ENCODE measurements at regions not wholly inside any gene's neighbourhood (a gene's known extent, or its start where the extent isn't known, plus 50 kb on each side); places are given as distances from the start of the nearest gene placed in this dataset.

- CTCF ChIA-PET, result no interaction called here
- no peaks in the 10 kb centered on the region for H3K36me3 ChIP-seq (replicated peaks in 1 of 2; ENCODE audit: control insufficient read depth in 1 of 2, insufficient read depth in 2 of 2, low read length in 1 of 2)
- WGBS (ENCODE audit: low lambda C conversion rate), result 68% methylated on average over 3 of the region's 3 CpGs
- DNase-seq, result no peak
- no peak overlapping the region for H3K9ac ChIP-seq
- H4K20me1 ChIP-seq (ENCODE audit: insufficient read depth), result no peaks in the 10 kb centered on the region
- H3K27ac ChIP-seq (ENCODE audit: low read depth in 2 of 2, low read length in 1 of 2), result no peak overlapping the region
- TF ChIP-seq CHD2 (IDR thresholded peaks at IDR 0.05; ENCODE audit: low read length, partially characterized antibody) (no peak), FOSL2 (IDR thresholded peaks at IDR 0.05; ENCODE audit: borderline replicate concordance, low read depth) (peak; percentile 18; the same call in 1 of the 2 replicates), RAD21 (IDR thresholded peaks at IDR 0.05; ENCODE audit: low read length) (no peak), FOXM1 (IDR thresholded peaks at IDR 0.05; ENCODE audit: low read depth) (no peak), TAF1 (IDR thresholded peaks at IDR 0.05; ENCODE audit: borderline replicate concordance, low read depth, low read length) (no peak), RFX5 (IDR thresholded peaks at IDR 0.05; ENCODE audit: low read length) (no peak), GATA2 (CRISPR knock-in tag; IDR thresholded peaks at IDR 0.05) (no peak), USF2 (IDR thresholded peaks at IDR 0.05; ENCODE audit: borderline replicate concordance, low read depth, low read length) (no peak)
- peaks cover 0 to 11% of the 10 kb centered on the region in 2 experiments; a peak in 1 of 4 replicates for H3K4me1 ChIP-seq (ENCODE audit: control insufficient read depth in 1 of 2, insufficient read depth in 2 of 2, low read depth in 1 of 2, low read length in 1 of 2)
- no peak overlapping the region for H3K4me2 ChIP-seq
- H3K9me2 ChIP-seq, result no peaks in the 10 kb centered on the region
- no peak overlapping the region for H3K4me3 ChIP-seq (ENCODE audit: low read depth in 2 of 2, low read length in 1 of 2)
- no peaks in the 10 kb centered on the region for H3K9me3 ChIP-seq
- POLR2A ChIA-PET, result no interaction called here
- H2AFZ ChIP-seq (ENCODE audit: low read depth), result no peak overlapping the region
- H3F3A ChIP-seq (replicated peaks; ENCODE audit: insufficient read depth), result no peaks in the 10 kb centered on the region
- no peaks in the 10 kb centered on the region for H3K79me2 ChIP-seq (ENCODE audit: insufficient read depth)
- no peaks in the 10 kb centered on the region for H3K27me3 ChIP-seq (ENCODE audit: insufficient read depth)
Observed at GRCh38 chr20:11814267-11814666, 103.4 kb upstream of the BTBD3 start.

- H3K27me3 ChIP-seq (ENCODE audit: insufficient read depth), result no peaks in the 10 kb centered on the region
- H3K27ac ChIP-seq (ENCODE audit: low read depth in 2 of 2, low read length in 1 of 2), result no peak overlapping the region
- ChIA-PET CTCF (interaction anchor here (1.2 kb wide), 1 partner anchor 18 kb away, joined by 3 read pairs; no protein-coding TSS in a partner anchor), POLR2A (no interaction called here)
- no peaks in the 10 kb centered on the region for H3K9me2 ChIP-seq
- no peaks in the 10 kb centered on the region for H3F3A ChIP-seq (replicated peaks; ENCODE audit: insufficient read depth)
- no peaks in the 10 kb centered on the region for H3K9me3 ChIP-seq
- H2AFZ ChIP-seq (ENCODE audit: low read depth), result no peak overlapping the region
- H3K4me1 ChIP-seq (ENCODE audit: control insufficient read depth in 1 of 2, insufficient read depth in 2 of 2, low read depth in 1 of 2, low read length in 1 of 2), result no peaks in the 10 kb centered on the region
- no peaks in the 10 kb centered on the region for H3K79me2 ChIP-seq (ENCODE audit: insufficient read depth)
- no peaks in the 10 kb centered on the region for H3K36me3 ChIP-seq (replicated peaks in 1 of 2; ENCODE audit: control insufficient read depth in 1 of 2, insufficient read depth in 2 of 2, low read length in 1 of 2)
- H3K4me3 ChIP-seq (ENCODE audit: low read depth in 2 of 2, low read length in 1 of 2), result no peak overlapping the region
- no peak for DNase-seq
- no peak overlapping the region for H3K9ac ChIP-seq
- no peaks in the 10 kb centered on the region for H4K20me1 ChIP-seq (ENCODE audit: insufficient read depth)
- TF ChIP-seq IRF3 (IDR thresholded peaks at IDR 0.05; ENCODE audit: low read depth, low read length) (no peak), MEF2A (IDR thresholded peaks at IDR 0.05; ENCODE audit: borderline replicate concordance, low read depth) (no peak)
- WGBS (ENCODE audit: low lambda C conversion rate), result 77% methylated on average over 1 of the region's 1 CpG
- no peak overlapping the region for H3K4me2 ChIP-seq
Observed at GRCh38 chr20:11820838-11821237, 96.9 kb upstream of the BTBD3 start.

- no peaks in the 10 kb centered on the region for H3K9me3 ChIP-seq
- no peak overlapping the region for H3K4me2 ChIP-seq
- no peaks in the 10 kb centered on the region for H3F3A ChIP-seq (replicated peaks; ENCODE audit: insufficient read depth)
- no peak overlapping the region for H3K9ac ChIP-seq
- H3K4me3 ChIP-seq (ENCODE audit: low read depth in 2 of 2, low read length in 1 of 2), result no peak overlapping the region
- H3K36me3 ChIP-seq (replicated peaks in 1 of 2; ENCODE audit: control insufficient read depth in 1 of 2, insufficient read depth in 2 of 2, low read length in 1 of 2), result no peaks in the 10 kb centered on the region
- POLR2A ChIA-PET, result no interaction called here
- H3K79me2 ChIP-seq (ENCODE audit: insufficient read depth), result no peaks in the 10 kb centered on the region
- CTCF ChIA-PET, result no interaction called here
- no peaks in the 10 kb centered on the region for H4K20me1 ChIP-seq (ENCODE audit: insufficient read depth)
- H3K27me3 ChIP-seq (ENCODE audit: insufficient read depth), result no peaks in the 10 kb centered on the region
- 18% methylated on average over 2 of the region's 2 CpGs for WGBS (ENCODE audit: low lambda C conversion rate)
- H2AFZ ChIP-seq (ENCODE audit: low read depth), result peak overlapping the region; percentile 70; the same call in 1 of the 2 replicates
- H3K4me1 ChIP-seq (ENCODE audit: control insufficient read depth in 1 of 2, insufficient read depth in 2 of 2, low read depth in 1 of 2, low read length in 1 of 2), result no peaks in the 10 kb centered on the region
- DNase-seq, result no peak
- TF ChIP-seq GATA2 (CRISPR knock-in tag; IDR thresholded peaks at IDR 0.05) (no peak), JUND (IDR thresholded peaks at IDR 0.05) (no peak), POLR2AphosphoS5 (IDR thresholded peaks at IDR 0.05; ENCODE audit: low read depth, low read length) (no peak), MAX (IDR thresholded peaks at IDR 0.05; ENCODE audit: low read depth) (no peak), MXI1 (IDR thresholded peaks at IDR 0.05; ENCODE audit: low read depth, low read length) (no peak), USF1 (IDR thresholded peaks at IDR 0.05; ENCODE audit: borderline replicate concordance, low read depth) (no peak), ELF1 (IDR thresholded peaks at IDR 0.05) (no peak), RFX5 (IDR thresholded peaks at IDR 0.05; ENCODE audit: low read length) (no peak), EP300 (IDR thresholded peaks at IDR 0.05; ENCODE audit: borderline replicate concordance in 1 of 2, low read depth in 1 of 2, low read length in 1 of 2) (no peak), RXRA (IDR thresholded peaks at IDR 0.05; ENCODE audit: borderline replicate concordance, low read depth) (no peak), TAF1 (IDR thresholded peaks at IDR 0.05; ENCODE audit: borderline replicate concordance, low read depth, low read length) (no peak), EZH2phosphoT487 (IDR thresholded peaks at IDR 0.05; ENCODE audit: borderline replicate concordance, low read depth) (no peak), YY1 (IDR thresholded peaks at IDR 0.05; ENCODE audit: low read depth) (no peak)
- no peaks in the 10 kb centered on the region for H3K9me2 ChIP-seq
- H3K27ac ChIP-seq (ENCODE audit: low read depth in 2 of 2, low read length in 1 of 2), result no peak overlapping the region
Observed at GRCh38 chr20:11822540-11822794, 95.2 kb upstream of the BTBD3 start.
